ENCODE measurements at regions not wholly inside any gene's neighbourhood (a gene's known extent, or its start where the extent isn't known, plus 50 kb on each side); places are given as distances from the start of the nearest gene placed in this dataset.
"Not testable (repeated sequence)": the region's sequence is repeated elsewhere in the genome, so short reads cannot be mapped to it uniquely, and the experiment has no call there.

GRCh38 chr7:24395512-24395911, 111.5 kb downstream of the NPY start:
- H2AFZ ChIP-seq (ENCODE audit: low read depth): no peak overlapping the region
- no peak overlapping the region for H3K27ac ChIP-seq (ENCODE audit: low read depth in 2 of 2, low read length in 1 of 2)
- H3K4me3 ChIP-seq (ENCODE audit: low read depth in 2 of 2, low read length in 1 of 2): no peak overlapping the region
- DNase-seq: no peak
- WGBS (ENCODE audit: low lambda C conversion rate): 32% methylated on average over 3 of the region's 3 CpGs
- H3K4me2 ChIP-seq: no peak overlapping the region
- no peak overlapping the region for H3K9ac ChIP-seq
- no peaks in the 10 kb centered on the region for H3K36me3 ChIP-seq (replicated peaks in 1 of 2; ENCODE audit: control insufficient read depth in 1 of 2, insufficient read depth in 2 of 2, low read length in 1 of 2)
- ChIA-PET CTCF (interaction anchor here (0.9 to 2.0 kb wide), 5 partner anchors 14 to 533 kb away, joined by 3 to 6 read pairs (median 4); no protein-coding TSS in a partner anchor), POLR2A (no interaction called here)
- no peaks in the 10 kb centered on the region for H3K9me2 ChIP-seq
- no peaks in the 10 kb centered on the region for H3F3A ChIP-seq (replicated peaks; ENCODE audit: insufficient read depth)
- no peaks in the 10 kb centered on the region for H3K4me1 ChIP-seq (ENCODE audit: control insufficient read depth in 1 of 2, insufficient read depth in 2 of 2, low read depth in 1 of 2, low read length in 1 of 2)
- TF ChIP-seq MEF2A (IDR thresholded peaks at IDR 0.05; ENCODE audit: borderline replicate concordance, low read depth): no peak
- no peak for TF ChIP-seq POLR2AphosphoS5 (IDR thresholded peaks at IDR 0.05; ENCODE audit: low read depth, low read length)
- TF ChIP-seq FOSL2 (IDR thresholded peaks at IDR 0.05; ENCODE audit: borderline replicate concordance, low read depth): no peak
- TF ChIP-seq USF2 (IDR thresholded peaks at IDR 0.05; ENCODE audit: borderline replicate concordance, low read depth, low read length): no peak
- TF ChIP-seq JUND (IDR thresholded peaks at IDR 0.05): no peak
- TF ChIP-seq EZH2phosphoT487 (IDR thresholded peaks at IDR 0.05; ENCODE audit: borderline replicate concordance, low read depth): no peak
- no peak for TF ChIP-seq ZBTB33 (IDR thresholded peaks at IDR 0.05; ENCODE audit: borderline replicate concordance, low read depth)
- no peak for TF ChIP-seq MAX (IDR thresholded peaks at IDR 0.05; ENCODE audit: low read depth)
- TF ChIP-seq USF1 (IDR thresholded peaks at IDR 0.05; ENCODE audit: borderline replicate concordance, low read depth): no peak
- no peak for TF ChIP-seq GABPA (IDR thresholded peaks at IDR 0.05; ENCODE audit: low read depth)
- no peak for TF ChIP-seq TEAD4 (IDR thresholded peaks at IDR 0.05; ENCODE audit: borderline replicate concordance, insufficient read depth)
- TF ChIP-seq ELF1 (IDR thresholded peaks at IDR 0.05): no peak
- TF ChIP-seq TCF12 (IDR thresholded peaks at IDR 0.05): no peak
- no peak for TF ChIP-seq RCOR1 (IDR thresholded peaks at IDR 0.05; ENCODE audit: low read length)
- TF ChIP-seq RAD21 (IDR thresholded peaks at IDR 0.05; ENCODE audit: low read length): no peak
- no peak for TF ChIP-seq FOXJ3 (CRISPR knock-in tag; IDR thresholded peaks at IDR 0.05)
- no peaks in the 10 kb centered on the region for H3K9me3 ChIP-seq
- no peaks in the 10 kb centered on the region for H4K20me1 ChIP-seq (ENCODE audit: insufficient read depth)
- H3K79me2 ChIP-seq (ENCODE audit: insufficient read depth): no peaks in the 10 kb centered on the region
- H3K27me3 ChIP-seq (ENCODE audit: insufficient read depth): no peaks in the 10 kb centered on the region

- H3K27me3 ChIP-seq (ENCODE audit: insufficient read depth); H3K36me3 ChIP-seq (replicated peaks in 1 of 2; ENCODE audit: control insufficient read depth in 1 of 2, insufficient read depth in 2 of 2, low read length in 1 of 2); H3K4me1 ChIP-seq (ENCODE audit: control insufficient read depth in 1 of 2, insufficient read depth in 2 of 2, low read depth in 1 of 2, low read length in 1 of 2); H3K4me3 ChIP-seq (ENCODE audit: low read depth in 2 of 2, low read length in 1 of 2); DNase-seq; H3K9me2 ChIP-seq; H3K79me2 ChIP-seq (ENCODE audit: insufficient read depth); H3K4me2 ChIP-seq; POLR2A ChIA-PET; H3F3A ChIP-seq (replicated peaks; ENCODE audit: insufficient read depth); H3K27ac ChIP-seq (ENCODE audit: low read depth in 2 of 2, low read length in 1 of 2); H4K20me1 ChIP-seq (ENCODE audit: insufficient read depth); H3K9me3 ChIP-seq; H3K9ac ChIP-seq; H2AFZ ChIP-seq (ENCODE audit: low read depth): not testable (repeated sequence)
- WGBS (ENCODE audit: low lambda C conversion rate): 77% methylated on average over 13 of the region's 13 CpGs
- CTCF ChIA-PET: interaction anchor here (0.9 kb wide), 1 partner anchor 269 kb away, joined by 3 read pairs; no protein-coding TSS in a partner anchor
Measured at GRCh38 chr7:24396387-24396786, 112.4 kb downstream of the NPY start.

Data from SK-N-SH (cell line).